NCI-H1105 (cell line): ENCODE measurements at regions not wholly inside any gene's neighbourhood (a gene's known extent, or its start where the extent isn't known, plus 50 kb on each side); places are given as distances from the start of the nearest gene placed in this dataset.
"Not testable (repeated sequence)": the region's sequence is repeated elsewhere in the genome, so short reads cannot be mapped to it uniquely, and the experiment has no call there.

Experiments
- DNase-seq: peaks from one replicate; lab custom pipeline; 2025; lab: John Stamatoyannopoulos, UW

DNA sequence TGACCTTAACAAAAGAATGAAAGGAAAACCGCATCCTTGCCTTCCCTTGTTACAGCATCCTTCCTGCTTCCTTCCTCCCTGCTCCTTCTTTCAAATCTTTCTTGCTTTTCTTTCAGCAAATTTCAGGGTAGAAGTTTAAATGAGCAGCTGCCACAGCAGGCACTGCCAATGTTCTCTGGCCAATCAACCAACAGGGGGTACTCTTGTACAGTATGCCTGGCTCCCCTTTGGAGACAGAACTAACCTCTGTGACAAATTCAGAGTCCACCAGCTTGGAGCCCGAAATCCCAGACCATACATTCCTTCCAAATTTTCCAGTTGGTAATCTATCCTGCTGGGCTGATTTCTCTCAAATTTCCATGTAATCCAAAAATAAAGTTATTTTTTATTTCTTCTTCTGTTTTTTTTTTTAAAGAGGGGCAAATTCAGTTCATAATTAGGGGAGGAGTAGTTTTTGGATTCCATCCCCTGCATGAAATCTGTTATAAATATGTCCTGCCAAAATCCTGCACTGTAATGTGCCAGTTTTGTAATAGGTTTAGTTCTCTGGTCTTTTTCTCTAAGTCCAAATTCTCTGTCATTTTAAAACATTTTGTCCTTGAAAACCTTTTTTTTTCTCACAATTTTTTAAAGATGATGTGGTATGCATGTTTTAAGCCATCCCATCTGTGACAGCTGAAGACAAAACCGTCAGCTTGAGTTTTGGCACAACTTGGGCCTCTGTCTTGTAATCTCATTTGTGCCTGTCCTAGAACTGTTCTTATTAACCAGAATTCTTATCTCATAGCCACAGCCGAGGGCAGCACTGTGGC, 610.0 kb upstream of the LMO3 start:
- DNase-seq: no peak

- DNase-seq: no peak
Observed at GRCh38 chr12:17214929-17215328, 609.0 kb upstream of the LMO3 start.

DNA sequence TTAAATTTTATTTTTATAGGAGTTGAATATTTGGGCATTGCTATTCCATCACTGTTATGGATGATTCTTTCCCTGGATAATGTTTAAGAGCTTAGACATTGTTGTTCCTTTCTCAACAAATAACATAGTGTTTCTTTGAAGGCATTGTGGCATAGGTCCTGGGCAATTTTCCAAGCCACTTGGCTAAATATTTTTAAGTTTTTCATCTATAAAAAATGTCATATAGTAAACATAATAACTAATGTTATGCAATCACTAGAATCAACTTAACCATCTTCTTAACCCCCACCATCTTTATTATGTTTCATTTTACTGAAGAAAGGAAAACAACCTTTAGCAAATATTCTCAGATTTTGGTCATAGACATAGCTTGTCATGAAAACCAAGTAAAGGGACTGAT, 600.6 kb upstream of the LMO3 start:
- DNase-seq: no peak

DNA sequence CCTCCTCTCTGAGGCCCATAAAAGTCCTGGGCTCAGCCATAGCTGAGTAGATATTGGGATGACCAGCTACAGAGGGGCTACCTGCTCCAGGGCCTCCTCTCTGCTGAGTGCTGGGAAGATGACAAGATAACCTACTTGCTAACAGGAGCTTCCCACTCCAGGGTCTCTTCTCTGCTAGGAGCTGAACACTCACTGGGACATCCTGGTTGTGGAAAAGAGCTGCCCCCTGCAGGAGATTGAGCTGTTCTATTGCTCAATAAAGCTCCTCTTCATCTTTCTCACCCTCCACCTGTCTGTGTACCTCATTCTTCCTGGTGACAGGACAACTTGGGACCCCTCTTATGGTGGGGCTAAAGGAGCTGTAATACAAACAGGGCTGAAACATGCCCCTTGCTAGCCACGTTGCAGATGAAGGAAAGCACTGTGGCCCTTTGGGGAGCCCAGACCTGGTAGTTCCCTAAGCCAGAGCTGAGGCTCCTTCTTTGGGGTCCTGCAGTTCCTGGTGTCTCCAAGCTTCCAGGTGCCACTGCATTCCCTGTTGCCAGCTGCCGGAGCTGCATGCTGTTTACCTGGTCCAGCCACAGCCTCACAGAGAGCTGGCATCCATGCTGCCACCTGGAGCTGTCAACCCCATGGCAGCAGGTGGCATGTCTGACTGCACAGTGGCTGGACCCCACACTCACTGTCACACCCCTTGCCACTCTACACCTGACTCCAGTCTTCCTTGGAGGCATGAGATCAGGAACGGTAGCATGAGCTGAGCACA, 598.5 kb upstream of the LMO3 start:
- no peak for DNase-seq

GRCh38 chr12:17203497-17203896, 597.5 kb upstream of the LMO3 start:
- DNase-seq: no peak

GRCh38 chr12:17197971-17198370, 592.0 kb upstream of the LMO3 start:
- DNase-seq: no peak

DNA sequence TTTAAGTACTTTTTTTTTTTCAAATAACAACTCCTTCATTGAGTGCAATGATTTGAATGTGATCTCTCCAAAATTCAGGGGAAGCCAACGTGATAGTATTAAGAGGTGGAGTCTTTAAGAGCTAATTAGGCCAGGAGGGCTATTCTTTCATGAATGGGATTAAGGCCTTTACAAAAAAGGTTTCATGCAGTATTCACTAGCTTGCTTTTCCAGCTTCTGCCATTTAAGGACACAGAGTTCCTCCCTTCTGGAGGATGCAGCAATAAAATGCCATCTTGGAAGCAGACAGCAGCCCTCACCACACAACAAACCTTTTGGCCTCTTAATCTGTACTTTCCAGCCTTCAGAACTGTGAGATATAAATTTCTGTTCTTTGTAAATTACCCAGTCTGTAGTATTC, 586.8 kb upstream of the LMO3 start:
- no peak for DNase-seq

GRCh38 chr12:17169726-17170471, 563.9 kb upstream of the LMO3 start:
- DNase-seq: no peak

DNA sequence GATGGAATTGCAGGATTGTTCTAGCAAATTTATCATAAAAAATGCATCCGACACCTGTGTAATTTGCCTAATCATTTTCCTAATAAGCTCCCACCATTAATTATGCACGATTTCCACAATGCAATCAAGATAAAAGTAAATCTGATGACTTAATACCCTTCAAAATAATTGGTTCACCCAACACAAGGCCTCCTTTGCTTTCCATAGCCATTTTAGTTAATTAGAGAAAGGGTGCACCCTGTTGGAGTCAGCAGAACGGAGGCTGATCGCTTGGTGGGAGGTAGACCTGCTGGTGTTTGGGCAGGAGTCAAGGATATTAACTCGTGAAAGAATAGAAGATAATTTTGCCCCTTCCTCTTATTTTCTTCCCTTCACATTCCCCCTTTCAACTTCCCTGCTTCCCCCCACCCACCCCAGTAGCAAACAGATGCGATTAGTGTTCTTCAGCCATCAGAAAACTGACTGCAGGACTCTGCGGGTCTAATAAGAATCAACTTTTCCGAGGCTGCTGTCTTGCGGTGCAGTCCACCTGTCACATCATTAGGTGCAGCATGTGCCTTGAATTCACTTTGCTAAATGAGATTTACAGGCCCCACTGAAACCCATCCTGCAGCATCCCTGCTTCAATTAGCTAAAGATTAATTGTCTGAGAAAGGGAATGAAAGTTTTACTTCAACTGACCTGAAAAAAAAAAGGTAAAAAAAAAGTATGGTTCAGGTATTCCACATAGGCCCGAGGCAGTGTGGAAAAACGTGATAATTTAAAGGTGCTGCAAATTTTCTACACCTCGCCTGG, 553.7 kb upstream of the LMO3 start:
- no peak for DNase-seq

GRCh38 chr12:17158201-17158600, 552.2 kb upstream of the LMO3 start:
- DNase-seq: no peak

GRCh38 chr12:17151917-17152316, 546.0 kb upstream of the LMO3 start:
- DNase-seq: no peak

DNA sequence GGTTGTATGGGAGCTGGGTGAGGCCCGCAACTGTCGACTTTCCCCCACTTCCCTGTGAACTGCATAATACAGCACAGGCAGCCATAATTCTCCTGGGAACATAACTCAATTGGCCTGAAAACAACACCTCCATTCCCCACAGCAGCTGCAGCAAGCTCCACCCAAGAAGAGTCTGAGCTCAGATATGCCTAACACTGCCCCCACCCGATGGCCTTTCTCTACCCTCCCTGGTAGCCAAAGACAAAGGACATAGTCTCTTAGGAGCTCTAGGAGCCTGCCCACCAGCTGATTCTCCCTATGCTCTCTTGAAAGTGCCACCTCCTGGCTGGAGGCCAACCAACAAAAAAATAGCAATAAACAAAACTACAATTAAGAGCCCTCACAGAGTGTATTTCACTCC, 542.7 kb upstream of the LMO3 start:
- no peak for DNase-seq

DNA sequence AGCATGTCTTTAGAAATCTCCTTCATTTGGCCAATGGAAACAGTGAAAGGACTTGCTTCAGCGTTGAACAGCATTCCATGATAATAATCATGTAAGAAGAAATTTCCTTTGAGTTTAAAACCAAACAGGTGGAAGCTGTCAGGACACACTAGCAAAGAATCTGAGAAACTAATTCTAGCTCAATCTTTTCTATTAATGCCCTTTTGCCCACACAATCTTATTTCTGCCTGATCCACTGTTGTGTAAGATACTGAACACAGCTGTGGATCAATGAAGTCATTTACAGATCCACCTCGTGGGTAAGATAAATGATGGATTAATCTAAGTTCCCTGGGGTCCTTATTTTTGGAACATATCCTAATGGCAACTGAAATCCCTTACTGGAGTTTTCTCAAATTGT, 536.9 kb upstream of the LMO3 start:
- DNase-seq: no peak

GRCh38 chr12:17139931-17140330, 534.0 kb upstream of the LMO3 start:
- DNase-seq: no peak

- no peak for DNase-seq
Observed at GRCh38 chr12:17137396-17137795, 531.4 kb upstream of the LMO3 start.

DNA sequence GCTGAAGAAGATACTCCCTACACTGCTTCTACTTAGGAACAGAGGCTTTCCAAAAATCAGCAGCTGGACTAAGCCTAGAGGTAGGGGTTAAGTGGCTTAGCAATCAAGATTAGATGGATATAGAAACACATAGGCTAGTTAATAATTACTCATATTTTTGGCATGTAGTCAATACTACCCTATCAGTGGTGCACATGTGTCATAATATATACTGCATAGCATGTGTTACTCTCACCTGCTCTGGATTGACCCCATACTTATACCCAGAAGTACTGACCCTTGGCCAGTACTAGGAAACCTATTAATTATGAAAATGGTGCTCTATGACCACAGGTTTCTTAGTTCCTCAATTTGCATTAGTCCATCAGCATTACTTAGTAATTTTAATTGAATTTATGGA, 528.4 kb upstream of the LMO3 start:
- DNase-seq: no peak

DNA sequence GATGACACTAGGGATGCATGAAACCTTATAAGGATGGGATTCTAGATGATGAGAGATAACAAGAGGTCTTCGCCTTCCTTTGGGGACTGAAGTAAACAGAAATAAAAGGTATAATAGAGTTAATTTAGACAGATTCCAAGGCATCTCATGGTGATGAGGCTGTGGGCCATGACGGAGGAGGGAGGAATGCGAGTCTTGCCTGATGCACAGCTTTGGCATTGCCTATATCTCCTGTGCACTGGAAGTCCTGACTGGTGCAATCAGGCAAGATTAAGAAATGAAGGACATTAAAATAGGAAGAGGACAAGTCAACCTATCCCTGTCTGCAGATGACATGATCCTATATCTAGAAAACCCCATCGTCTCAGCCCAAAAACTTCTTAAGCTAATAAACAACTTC, 526.4 kb upstream of the LMO3 start:
- no peak for DNase-seq

GRCh38 chr12:17116538-17116937, 510.6 kb upstream of the LMO3 start:
- not testable (repeated sequence) for DNase-seq

- DNase-seq: no peak
Observed at GRCh38 chr12:17110316-17110715, 504.4 kb upstream of the LMO3 start.

GRCh38 chr12:17108877-17109541, 503.0 kb upstream of the LMO3 start:
- DNase-seq: peak; percentile 78

DNA sequence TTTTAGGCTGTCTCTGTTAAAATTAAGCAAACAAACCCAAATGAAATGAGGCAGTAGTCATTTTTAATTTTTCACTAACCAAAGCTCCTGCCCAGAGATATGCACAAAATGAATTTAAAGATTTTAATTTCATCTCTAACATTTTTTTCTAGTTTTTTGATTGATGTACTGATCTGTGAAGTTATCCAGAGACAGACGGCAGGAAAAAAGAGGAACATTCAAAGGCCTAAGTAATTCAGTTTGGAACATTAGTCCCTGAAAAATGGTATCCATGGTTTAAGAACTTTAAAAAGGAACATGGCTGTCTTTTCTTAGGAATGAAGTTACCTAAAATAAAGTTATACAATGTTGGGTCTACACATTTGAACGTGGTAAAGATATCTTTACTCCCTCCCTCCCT, 498.8 kb upstream of the LMO3 start:
- no peak for DNase-seq
